Osteocyte (in vitro differentiated cells): ENCODE measurements at regions not wholly inside any gene's neighbourhood (a gene's known extent, or its start where the extent isn't known, plus 50 kb on each side); places are given as distances from the start of the nearest gene placed in this dataset.

Experiments used
- DNase-seq: peaks from one replicate; pipeline ENCODE4 v3.0.0; 2021; ENCODE audit warnings: mixed read lengths; ENCODE audit not compliant: unreplicated experiment; ENCODE audit errors: extremely low spot score
- H3K27ac Mint-ChIP-seq: one replicate; pipeline ENCODE4 v1.8.0; 2021; ENCODE audit warnings: mild to moderate bottlenecking, mixed read lengths; ENCODE audit not compliant: unreplicated experiment
- H3K27me3 Mint-ChIP-seq: one replicate; pipeline ENCODE4 v1.8.0; 2021; ENCODE audit warnings: mixed read lengths; ENCODE audit not compliant: unreplicated experiment
- H3K36me3 Mint-ChIP-seq: one replicate; pipeline ENCODE4 v1.8.0; 2021; ENCODE audit warnings: mixed read lengths; ENCODE audit not compliant: unreplicated experiment
- H3K4me1 Mint-ChIP-seq: one replicate; pipeline ENCODE4 v1.8.0; 2021; ENCODE audit warnings: mixed read lengths; ENCODE audit not compliant: unreplicated experiment
- H3K4me3 Mint-ChIP-seq: one replicate; pipeline ENCODE4 v1.8.0; 2021; ENCODE audit warnings: mild to moderate bottlenecking, moderate library complexity, mixed read lengths; ENCODE audit not compliant: unreplicated experiment
- H3K9me3 Mint-ChIP-seq: one replicate; pipeline ENCODE4 v1.8.0; 2021; ENCODE audit warnings: mixed read lengths; ENCODE audit not compliant: unreplicated experiment
- CTCF ChIP-seq: fragments of 200-600 bp; sonication (generic); IDR thresholded peaks from 2 replicates; pipeline ENCODE4 v1.5.0; 2021; ENCODE audit warnings: antibody characterized with exemption, mild to moderate bottlenecking, moderate library complexity

GRCh38 chr9:129273941-129274684, 96.1 kb upstream of the IER5L start:
- H3K27ac Mint-ChIP-seq, result no peak overlapping the region
- H3K36me3 Mint-ChIP-seq, result no peaks in the 10 kb centered on the region
- peaks cover 43% of the 10 kb centered on the region for H3K4me1 Mint-ChIP-seq
- TF ChIP-seq CTCF, result no peak
- H3K9me3 Mint-ChIP-seq, result no peaks in the 10 kb centered on the region
- DNase-seq, result no peak
- H3K4me3 Mint-ChIP-seq, result no peak overlapping the region
- peaks cover 5% of the 10 kb centered on the region for H3K27me3 Mint-ChIP-seq

GRCh38 chr9:129273136-129273895, 95.3 kb upstream of the IER5L start:
- no peak for TF ChIP-seq CTCF
- Mint-ChIP-seq H3K27ac (no peak overlapping the region), H3K9me3 (no peaks in the 10 kb centered on the region), H3K4me1 (peaks cover 39% of the 10 kb centered on the region), H3K27me3 (peaks cover 5% of the 10 kb centered on the region), H3K36me3 (no peaks in the 10 kb centered on the region), H3K4me3 (no peak overlapping the region)
- DNase-seq, result no peak

GRCh38 chr9:129272348-129273025, 94.4 kb upstream of the IER5L start:
- peaks cover 5% of the 10 kb centered on the region for H3K27me3 Mint-ChIP-seq
- H3K36me3 Mint-ChIP-seq, result no peaks in the 10 kb centered on the region
- no peaks in the 10 kb centered on the region for H3K9me3 Mint-ChIP-seq
- peak overlapping the region; percentile 3 for H3K27ac Mint-ChIP-seq
- peaks cover 33% of the 10 kb centered on the region for H3K4me1 Mint-ChIP-seq
- no peak overlapping the region for H3K4me3 Mint-ChIP-seq
- no peak for DNase-seq
- no peak for TF ChIP-seq CTCF

- Mint-ChIP-seq H3K27ac (peak overlapping the region; percentile 80), H3K4me1 (peaks cover 26% of the 10 kb centered on the region), H3K9me3 (no peaks in the 10 kb centered on the region), H3K27me3 (peaks cover 5% of the 10 kb centered on the region), H3K4me3 (peak overlapping the region; percentile 32), H3K36me3 (no peaks in the 10 kb centered on the region)
- TF ChIP-seq CTCF, result no peak
- no peak for DNase-seq
Measured at GRCh38 chr9:129270903-129271431, 92.9 kb upstream of the IER5L start.
